T47D (cell line): ENCODE measurements at regions not wholly inside any gene's neighbourhood (a gene's known extent, or its start where the extent isn't known, plus 50 kb on each side); places are given as distances from the start of the nearest gene placed in this dataset.

Experiments used
- DNase-seq, 2 experiments: peaks; one replicate each; pipeline versions ENCODE4 v3.0.0 to v3.0.0-alpha.2; 2011 to 2012; ENCODE audit warnings: low read depth in 1 of 2, low spot score in 1 of 2
- JUND ChIP-seq: IDR thresholded peaks from 2 replicates; pipeline ENCODE4 v1.6.1; 2012; ENCODE audit warnings: low read depth
- in situ Hi-C: cut with HindIII; loops from 2 replicates; pipeline ENCODE4 v1.10.0; 2016; ENCODE audit warnings: low sequenced_read_pairs, low pct_unique_long_range_greater_than_20kb

- no peak for DNase-seq
- TF ChIP-seq JUND, result no peak
- in situ Hi-C loops, result no loop called here
Measured at GRCh38 chr20:16170406-16170971, 402.8 kb downstream of the KIF16B start.

GRCh38 chr20:16167423-16168130 lies 405.7 kb downstream of the KIF16B start:
- no peak for TF ChIP-seq JUND
- in situ Hi-C loops, result no loop called here
- peak in 1 of 2 experiments; percentile 32 for DNase-seq

- TF ChIP-seq JUND, result no peak
- no peak for DNase-seq
- in situ Hi-C loops, result no loop called here
Measured at GRCh38 chr20:16166737-16167136, 406.5 kb downstream of the KIF16B start.

GRCh38 chr20:16158976-16159286 lies 414.3 kb downstream of the KIF16B start:
- no peak for DNase-seq
- in situ Hi-C loops, result no loop called here
- no peak for TF ChIP-seq JUND

GRCh38 chr20:16158090-16158975 lies 414.9 kb downstream of the KIF16B start:
- DNase-seq, result no peak
- TF ChIP-seq JUND, result no peak
- in situ Hi-C loops, result no loop called here

DNA sequence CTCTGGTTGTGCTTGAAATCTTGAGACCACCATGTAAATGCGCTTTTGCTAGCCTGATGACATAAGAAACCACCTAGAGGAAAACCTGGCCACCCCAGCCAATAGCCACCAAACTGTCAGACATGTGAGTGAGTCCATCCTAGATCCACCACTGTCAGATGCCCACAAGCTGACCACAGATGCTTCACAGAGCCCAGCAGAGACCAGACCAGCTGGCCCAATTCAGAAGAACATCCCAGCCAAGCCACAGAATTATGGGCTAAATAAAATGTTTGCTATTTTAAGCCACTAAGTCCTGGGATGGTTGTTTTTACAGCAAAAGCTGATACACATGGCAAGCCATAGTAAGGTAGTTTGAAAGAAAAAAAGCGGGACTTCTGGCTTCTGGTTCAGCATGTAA lies 425.3 kb downstream of the KIF16B start:
- DNase-seq, result no peak
- TF ChIP-seq JUND, result no peak
- in situ Hi-C loops, result no loop called here

DNA sequence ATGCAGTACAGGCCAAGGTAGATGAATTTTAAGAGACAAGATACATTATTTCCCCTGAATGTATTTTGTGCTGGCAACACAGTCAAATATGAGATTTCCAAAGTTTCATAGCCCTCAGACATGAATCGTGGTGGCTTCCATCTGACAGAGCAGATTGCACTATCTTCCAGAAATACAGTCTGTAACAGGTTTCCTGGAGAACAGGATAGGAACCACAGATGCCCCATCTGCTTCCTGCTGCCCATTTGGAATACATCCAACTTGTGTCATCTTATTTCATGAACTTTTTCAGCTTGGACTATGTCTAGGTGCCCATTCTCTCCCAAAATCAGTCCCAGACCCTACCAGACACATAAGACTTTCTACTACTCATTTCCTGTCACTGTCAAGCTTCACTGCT lies 426.0 kb downstream of the KIF16B start:
- in situ Hi-C loops, result no loop called here
- no peak for TF ChIP-seq JUND
- DNase-seq, result no peak

- no peak for DNase-seq
- in situ Hi-C loops, result no loop called here
- no peak for TF ChIP-seq JUND
Measured at GRCh38 chr20:16145919-16146318, 427.3 kb downstream of the KIF16B start.

- in situ Hi-C loops, result no loop called here
- TF ChIP-seq JUND, result no peak
- DNase-seq, result no peak
Measured at GRCh38 chr20:16143596-16143995, 429.7 kb downstream of the KIF16B start.

GRCh38 chr20:16135630-16136029 lies 437.6 kb downstream of the KIF16B start:
- DNase-seq, result no peak
- in situ Hi-C loops, result no loop called here
- TF ChIP-seq JUND, result no peak

- in situ Hi-C loops, result no loop called here
Measured at GRCh38 chr20:16132036-16132798, 441.0 kb downstream of the KIF16B start.

GRCh38 chr20:16129411-16129810 lies 443.8 kb downstream of the KIF16B start:
- TF ChIP-seq JUND, result no peak
- no peak for DNase-seq
- in situ Hi-C loops, result no loop called here

More at GRCh38 chr20:16132036-16132798, 441.0 kb downstream of the KIF16B start:
- no peak for TF ChIP-seq JUND
- DNase-seq, result no peak

GRCh38 chr20:16128538-16129106 lies 444.6 kb downstream of the KIF16B start:
- DNase-seq, result no peak
- no peak for TF ChIP-seq JUND
- in situ Hi-C loops, result no loop called here
